OCI-LY3 (cell line): ENCODE measurements at regions not wholly inside any gene's neighbourhood (a gene's known extent, or its start where the extent isn't known, plus 50 kb on each side); places are given as distances from the start of the nearest gene placed in this dataset.

Experiments used
- H2AFZ ChIP-seq: fragments of 200-600, 300-600 bp; shearing (Covaris generic); 2 replicates; pipeline ENCODE4 v1.6.0; 2014; ENCODE audit warnings: antibody characterized with exemption, low read depth, low read length
- H3K27ac ChIP-seq: fragments of 200-600, 300-600 bp; sonication (generic); 2 replicates; pipeline ENCODE4 v1.5.1; 2014; ENCODE audit warnings: mild to moderate bottlenecking, low read length, moderate library complexity, mixed read lengths
- H3K27me3 ChIP-seq: fragments of 200-600, 300-600 bp; sonication (generic); 2 replicates; pipeline ENCODE4 v1.6.1; 2014; ENCODE audit warnings: low read depth, low read length, mixed read lengths
- H3K36me3 ChIP-seq: fragments of 200-600, 300-600 bp; sonication (generic); replicated peaks from 2 replicates; pipeline ENCODE3; 2014; ENCODE audit warnings: low read depth, low read length, mixed read lengths
- H3K4me1 ChIP-seq: fragments of 300-600, 200-600 bp; sonication (generic); 2 replicates; pipeline ENCODE4 v1.6.1; 2014; ENCODE audit warnings: low read length, mixed read lengths
- H3K4me2 ChIP-seq: fragments of 200-600, 300-600 bp; sonication (generic); 2 replicates; pipeline ENCODE4 v1.6.1; 2014; ENCODE audit warnings: low read length, mixed read lengths
- H3K4me3 ChIP-seq: fragments of 300-600, 200-600 bp; sonication (generic); 2 replicates; pipeline ENCODE4 v1.5.1; 2014; ENCODE audit warnings: antibody characterized with exemption, mild to moderate bottlenecking, low read length, moderate library complexity
- H3K79me2 ChIP-seq: fragments of 300-600, 200-600 bp; shearing (Covaris generic); 2 replicates; pipeline ENCODE4 v1.6.1; 2014; ENCODE audit warnings: mild to moderate bottlenecking, low read length, mixed read lengths
- H3K9ac ChIP-seq: fragments of 300-600, 200-600 bp; shearing (Covaris generic); 2 replicates; pipeline ENCODE4 v1.6.0; 2014; ENCODE audit warnings: mild to moderate bottlenecking, low read length, moderate library complexity
- H3K9me3 ChIP-seq: fragments of 200-600, 300-600 bp; shearing (Covaris generic); 2 replicates; pipeline ENCODE4 v1.6.1; 2014; ENCODE audit warnings: low read length, mixed read lengths; ENCODE audit not compliant: insufficient read depth
- H4K20me1 ChIP-seq: fragments of 200-600, 300-600 bp; sonication (generic); 2 replicates; pipeline ENCODE4 v1.6.1; 2016; ENCODE audit warnings: low read length, mixed read lengths; ENCODE audit not compliant: insufficient read depth
- CTCF ChIP-seq: fragments of 200-600, 300-600 bp; sonication (generic); IDR thresholded peaks from 2 replicates; pipeline ENCODE4 v1.5.1; 2014; ENCODE audit warnings: antibody characterized with exemption, low read length, low read depth
- EZH2phosphoT487 ChIP-seq: fragments of 200-600 bp; shearing (Covaris generic); IDR thresholded peaks from 2 replicates; pipeline ENCODE4 v1.6.1; 2018; ENCODE audit warnings: antibody characterized with exemption, mixed run types, low read depth

- H3K27ac ChIP-seq: no peak overlapping the region
- no peak overlapping the region for H3K4me2 ChIP-seq
- no peak for TF ChIP-seq EZH2phosphoT487
- no peak for TF ChIP-seq CTCF
- H3K4me3 ChIP-seq: no peak overlapping the region
- H3K9ac ChIP-seq: no peak overlapping the region
- H2AFZ ChIP-seq: no peak overlapping the region
- no peaks in the 10 kb centered on the region for H3K9me3 ChIP-seq
- no peaks in the 10 kb centered on the region for H4K20me1 ChIP-seq
- H3K4me1 ChIP-seq: no peaks in the 10 kb centered on the region
- H3K79me2 ChIP-seq: no peaks in the 10 kb centered on the region
- no peaks in the 10 kb centered on the region for H3K36me3 ChIP-seq
- H3K27me3 ChIP-seq: no peaks in the 10 kb centered on the region
Observed at GRCh38 chr5:5560016-5560415, 137.5 kb downstream of the ICE1 start.

DNA sequence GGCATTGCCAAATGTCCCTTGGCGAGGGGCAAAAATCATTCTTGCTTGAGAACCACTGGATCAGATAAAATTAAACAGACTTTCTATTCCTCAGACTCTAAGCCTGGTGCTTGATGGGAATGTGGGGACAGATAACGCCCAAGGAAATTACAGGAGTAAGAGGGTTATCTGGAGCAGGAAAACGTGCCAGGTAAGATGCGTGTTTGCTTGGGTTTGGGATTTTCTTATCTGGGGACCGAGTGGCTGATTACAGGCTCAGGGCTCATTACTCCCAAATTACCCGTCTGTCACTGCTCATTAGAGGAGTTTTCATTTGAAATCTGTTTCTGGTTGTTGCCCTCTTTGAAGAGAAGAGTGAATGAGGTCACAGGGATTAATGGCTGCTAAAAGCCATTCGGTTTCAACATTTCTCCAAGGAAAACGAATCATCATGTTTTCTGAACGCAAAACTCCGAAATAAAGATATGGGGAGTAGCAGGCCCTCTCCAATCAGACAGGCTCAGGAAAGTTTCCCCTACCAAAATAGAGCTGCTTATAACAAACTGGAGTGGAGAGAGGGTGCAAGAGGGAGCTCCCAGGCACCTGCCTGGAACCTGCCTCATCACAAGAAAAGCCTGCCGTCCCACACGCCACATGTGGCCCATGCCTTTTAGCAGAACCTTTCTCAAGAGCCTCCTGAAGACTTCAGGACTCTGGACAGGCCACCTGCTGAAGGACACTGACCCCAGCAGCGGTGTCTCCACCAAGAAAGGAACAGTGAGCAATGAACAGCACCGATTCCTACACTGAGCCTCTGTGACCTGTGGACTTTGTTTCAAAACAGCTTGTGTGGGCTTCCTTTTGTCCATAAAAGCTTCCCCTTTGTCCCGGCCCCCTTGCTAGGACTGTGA, 136.4 kb downstream of the ICE1 start:
- TF ChIP-seq EZH2phosphoT487 (no peak), CTCF (no peak)
- H2AFZ ChIP-seq: no peak overlapping the region

DNA sequence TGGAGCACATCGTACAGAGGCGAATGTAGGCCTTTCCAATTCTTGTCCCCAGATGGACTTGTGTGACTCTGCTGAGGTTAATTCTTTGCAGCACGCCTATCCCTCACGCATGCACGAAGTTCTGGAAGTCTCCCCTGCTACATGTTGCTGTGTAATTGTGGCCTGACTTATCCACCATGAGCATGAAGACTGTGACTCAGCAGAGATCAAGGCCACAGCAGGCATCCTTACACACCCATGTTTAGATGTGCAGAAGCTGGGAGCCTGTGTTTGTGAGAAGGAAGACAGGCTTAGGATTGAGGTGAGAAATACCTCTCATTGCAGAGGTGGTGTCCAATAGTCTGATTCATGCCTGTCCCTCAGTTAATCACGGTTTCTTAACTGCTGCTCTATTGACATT, 135.6 kb downstream of the ICE1 start:
- H3K9me3 ChIP-seq: no peaks in the 10 kb centered on the region
- no peaks in the 10 kb centered on the region for H3K36me3 ChIP-seq
- no peaks in the 10 kb centered on the region for H3K4me1 ChIP-seq
- no peaks in the 10 kb centered on the region for H3K79me2 ChIP-seq
- no peaks in the 10 kb centered on the region for H3K27me3 ChIP-seq
- H3K9ac ChIP-seq: no peak overlapping the region
- H4K20me1 ChIP-seq: no peaks in the 10 kb centered on the region
- no peak overlapping the region for H3K4me3 ChIP-seq
- TF ChIP-seq EZH2phosphoT487 (no peak), CTCF (no peak)
- no peak overlapping the region for H2AFZ ChIP-seq
- no peak overlapping the region for H3K4me2 ChIP-seq
- no peak overlapping the region for H3K27ac ChIP-seq

More for the DNA sequence above, 136.4 kb downstream of the ICE1 start:
- no peaks in the 10 kb centered on the region for H3K79me2 ChIP-seq
- H4K20me1 ChIP-seq: no peaks in the 10 kb centered on the region
- no peak overlapping the region for H3K27ac ChIP-seq
- H3K4me1 ChIP-seq: no peaks in the 10 kb centered on the region
- no peaks in the 10 kb centered on the region for H3K27me3 ChIP-seq
- no peak overlapping the region for H3K4me2 ChIP-seq
- no peak overlapping the region for H3K9ac ChIP-seq
- H3K4me3 ChIP-seq: no peak overlapping the region
- H3K36me3 ChIP-seq: no peaks in the 10 kb centered on the region
- H3K9me3 ChIP-seq: no peaks in the 10 kb centered on the region

- Histone ChIP-seq H3K79me2 (no peaks in the 10 kb centered on the region), H3K27ac (no peak overlapping the region), H3K9ac (no peak overlapping the region), H4K20me1 (no peaks in the 10 kb centered on the region), H3K4me1 (no peaks in the 10 kb centered on the region), H3K27me3 (no peaks in the 10 kb centered on the region), H3K4me2 (no peak overlapping the region), H3K4me3 (no peak overlapping the region), H3K36me3 (no peaks in the 10 kb centered on the region), H2AFZ (no peak overlapping the region), H3K9me3 (no peaks in the 10 kb centered on the region)
- TF ChIP-seq CTCF (no peak), EZH2phosphoT487 (no peak)
Observed at GRCh38 chr5:5551499-5551898, 129.0 kb downstream of the ICE1 start.
